A673 (cell line): ENCODE measurements at regions not wholly inside any gene's neighbourhood (a gene's known extent, or its start where the extent isn't known, plus 50 kb on each side); places are given as distances from the start of the nearest gene placed in this dataset.

Source experiments
- BruUV-seq: library from RNA; stranded (reverse); fragments of 400-500 nt; replicated peaks from 2 replicates; lab custom pipeline; 2021; lab: Mats Ljungman, UMichigan
- CTCF ChIA-PET: fragments of 300-600 bp; sonication (Branson Sonifier 250); formaldehyde crosslinking; loops from one replicate; lab custom pipeline; 2022; ENCODE audit warnings: antibody characterized with exemption; lab: Charles Lee
- POLR2A ChIA-PET: fragments of 300-600 bp; sonication (Branson Sonifier 250); formaldehyde crosslinking; loops from one replicate; lab custom pipeline; 2022; ENCODE audit warnings: antibody characterized with exemption; ENCODE audit not compliant: low non-redundant PET; lab: Charles Lee
- DNase-seq: peaks from one replicate; pipeline ENCODE4 v3.0.0-alpha.2; 2015; ENCODE audit warnings: low spot score
- H3K27ac ChIP-seq: fragments of 200-600 bp; sonication (generic); 2 replicates; pipeline ENCODE4 v1.5.1; 2016; ENCODE audit warnings: mixed run types, low read depth, mild to moderate bottlenecking, mixed read lengths, antibody characterized with exemption, low read length; ENCODE audit not compliant: poor library complexity, severe bottlenecking
- H3K27me3 ChIP-seq: fragments of 200-600 bp; sonication (generic); replicated peaks from 2 replicates; pipeline ENCODE4 v1.6.1; 2017; ENCODE audit warnings: mixed run types, low read depth, mild to moderate bottlenecking, mixed read lengths, antibody characterized with exemption, low read length; ENCODE audit not compliant: insufficient read depth, poor library complexity
- H3K36me3 ChIP-seq: fragments of 200-600 bp; sonication (generic); 2 replicates; pipeline ENCODE4 v1.6.1; 2016; ENCODE audit warnings: mixed run types, mild to moderate bottlenecking, mixed read lengths, antibody characterized with exemption, low read length; ENCODE audit not compliant: insufficient read depth, poor library complexity, severe bottlenecking
- H3K4me1 ChIP-seq: fragments of 200-600 bp; sonication (generic); 2 replicates; pipeline ENCODE4 v1.6.1; 2017; ENCODE audit warnings: mixed run types, mild to moderate bottlenecking, mixed read lengths, antibody characterized with exemption, low read length; ENCODE audit not compliant: insufficient read depth, poor library complexity, severe bottlenecking
- H3K4me3 ChIP-seq: fragments of 200-600 bp; sonication (generic); 2 replicates; pipeline ENCODE4 v1.5.1; 2016; ENCODE audit warnings: low read depth, mixed run types, mild to moderate bottlenecking, mixed read lengths, low read length; ENCODE audit not compliant: poor library complexity, severe bottlenecking
- H3K9me3 ChIP-seq: fragments of 200-600 bp; sonication (generic); 2 replicates; pipeline ENCODE4 v1.6.1; 2016; ENCODE audit warnings: mixed run types, low read depth, mild to moderate bottlenecking, mixed read lengths, antibody characterized with exemption, low read length; ENCODE audit not compliant: poor library complexity, severe bottlenecking
- EZH2 ChIP-seq: fragments of 200-600 bp; sonication (generic); IDR thresholded peaks from 2 replicates; pipeline ENCODE4 v1.6.1; 2017; ENCODE audit warnings: borderline replicate concordance, low read depth, mild to moderate bottlenecking, mixed read lengths, antibody characterized with exemption, low read length; ENCODE audit not compliant: poor library complexity, severe bottlenecking
- intact Hi-C: fragments of 100-400 bp; cut with micrococcal nuclease; formaldehyde crosslinking; loops from one replicate; pipeline ENCODE4 v1.10.0; 2022; ENCODE audit not compliant: unreplicated experiment
- TF ChIP-seq, protein P1 (sequence below): fragments of 300-800, 200-600 bp; sonication (generic); conservative IDR thresholded peaks from 2 replicates; pipeline ENCODE4 v1.5.1; 2017; ENCODE audit warnings: low read depth, mild to moderate bottlenecking, antibody characterized with exemption, low read length, moderate library complexity, mixed read lengths

DNA sequence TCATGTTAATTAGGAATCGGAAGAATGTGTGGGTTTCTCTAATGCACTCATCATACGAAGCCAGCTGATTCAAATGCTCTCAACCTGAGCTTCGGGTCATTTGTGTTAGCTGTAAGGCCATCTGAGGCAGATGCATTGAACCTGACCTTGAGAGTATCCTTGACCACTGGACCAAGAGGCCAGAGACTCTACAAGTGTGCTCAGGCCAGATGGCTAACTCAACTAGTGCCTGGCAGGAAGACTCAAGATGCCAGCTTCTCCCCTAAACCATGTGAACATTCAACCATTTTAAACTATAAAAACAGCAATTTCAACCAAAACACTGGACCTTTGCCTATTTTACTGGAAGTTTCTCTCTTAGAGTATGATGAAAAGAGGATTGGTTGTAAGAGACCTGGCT, 168.6 kb upstream of the CDH4 start:
- peaks cover 19% of the 10 kb centered on the region for H3K27me3 ChIP-seq
- no peak overlapping the region for H3K27ac ChIP-seq
- BruUV-seq: no TSS peak
- no peaks in the 10 kb centered on the region for H3K4me1 ChIP-seq
- no peak for DNase-seq
- H3K9me3 ChIP-seq: no peaks in the 10 kb centered on the region
- no peak overlapping the region for H3K4me3 ChIP-seq
- TF ChIP-seq EZH2: no peak
- TF ChIP-seq, protein P1, sequence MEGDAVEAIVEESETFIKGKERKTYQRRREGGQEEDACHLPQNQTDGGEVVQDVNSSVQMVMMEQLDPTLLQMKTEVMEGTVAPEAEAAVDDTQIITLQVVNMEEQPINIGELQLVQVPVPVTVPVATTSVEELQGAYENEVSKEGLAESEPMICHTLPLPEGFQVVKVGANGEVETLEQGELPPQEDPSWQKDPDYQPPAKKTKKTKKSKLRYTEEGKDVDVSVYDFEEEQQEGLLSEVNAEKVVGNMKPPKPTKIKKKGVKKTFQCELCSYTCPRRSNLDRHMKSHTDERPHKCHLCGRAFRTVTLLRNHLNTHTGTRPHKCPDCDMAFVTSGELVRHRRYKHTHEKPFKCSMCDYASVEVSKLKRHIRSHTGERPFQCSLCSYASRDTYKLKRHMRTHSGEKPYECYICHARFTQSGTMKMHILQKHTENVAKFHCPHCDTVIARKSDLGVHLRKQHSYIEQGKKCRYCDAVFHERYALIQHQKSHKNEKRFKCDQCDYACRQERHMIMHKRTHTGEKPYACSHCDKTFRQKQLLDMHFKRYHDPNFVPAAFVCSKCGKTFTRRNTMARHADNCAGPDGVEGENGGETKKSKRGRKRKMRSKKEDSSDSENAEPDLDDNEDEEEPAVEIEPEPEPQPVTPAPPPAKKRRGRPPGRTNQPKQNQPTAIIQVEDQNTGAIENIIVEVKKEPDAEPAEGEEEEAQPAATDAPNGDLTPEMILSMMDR: no peak
- POLR2A ChIA-PET: no interaction called here
- H3K36me3 ChIP-seq: no peaks in the 10 kb centered on the region
- CTCF ChIA-PET: no interaction called here
- intact Hi-C loops: no loop called here

DNA sequence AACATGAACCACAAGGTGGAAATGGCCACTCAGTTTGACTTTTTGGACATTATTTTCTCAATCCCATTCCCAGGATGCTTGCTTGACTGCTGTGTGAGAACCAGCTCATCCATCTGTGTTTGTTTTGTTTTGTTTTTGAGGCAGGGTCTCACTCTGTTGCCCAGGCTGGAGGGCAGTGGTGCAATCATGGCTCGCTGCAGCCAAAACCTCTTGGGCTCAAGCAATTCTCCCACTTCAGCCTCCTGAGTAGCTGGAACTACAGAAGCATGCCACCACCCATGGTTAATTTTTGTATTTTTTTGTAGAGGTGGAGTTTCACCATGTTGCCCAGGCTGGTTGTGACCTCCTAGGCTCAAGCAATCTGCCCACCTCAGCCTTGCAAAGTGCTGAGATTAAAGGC, 166.0 kb upstream of the CDH4 start:
- BruUV-seq: no TSS peak
- no peaks in the 10 kb centered on the region for H3K9me3 ChIP-seq
- DNase-seq: no peak
- H3K36me3 ChIP-seq: no peaks in the 10 kb centered on the region
- no peak for TF ChIP-seq EZH2
- TF ChIP-seq, protein P1: no peak
- H3K4me3 ChIP-seq: no peak overlapping the region
- no peaks in the 10 kb centered on the region for H3K4me1 ChIP-seq
- ChIA-PET CTCF (no interaction called here), POLR2A (no interaction called here)
- peaks cover 19% of the 10 kb centered on the region for H3K27me3 ChIP-seq
- intact Hi-C loops: no loop called here
- H3K27ac ChIP-seq: no peak overlapping the region

DNA sequence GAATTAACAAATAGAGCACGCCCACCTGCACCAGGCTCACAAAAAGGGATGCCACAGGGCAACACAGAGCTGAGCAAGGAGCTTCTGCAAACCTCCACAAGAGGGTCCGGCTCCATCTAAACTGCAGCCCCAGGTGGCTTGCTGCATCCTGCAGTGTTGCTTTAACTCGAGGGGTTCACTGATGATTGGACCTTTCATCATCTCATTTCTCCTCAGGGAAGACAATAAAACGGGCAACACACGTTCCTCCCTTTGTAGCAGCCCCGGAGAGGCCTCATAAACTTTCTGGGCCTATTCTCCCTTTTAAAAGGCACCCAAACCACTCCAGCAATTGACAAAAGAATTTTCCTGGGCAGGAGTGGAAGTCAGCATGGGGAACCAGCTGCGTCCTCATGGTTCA, 161.5 kb upstream of the CDH4 start:
- POLR2A ChIA-PET: no interaction called here
- no peak overlapping the region for H3K27ac ChIP-seq
- intact Hi-C loops: no loop called here
- peaks cover 26% of the 10 kb centered on the region for H3K27me3 ChIP-seq
- H3K4me1 ChIP-seq: no peaks in the 10 kb centered on the region
- no peaks in the 10 kb centered on the region for H3K9me3 ChIP-seq
- TF ChIP-seq, protein P1: no peak
- no peak for TF ChIP-seq EZH2
- DNase-seq: no peak
- BruUV-seq: no TSS peak
- CTCF ChIA-PET: no interaction called here
- H3K4me3 ChIP-seq: no peak overlapping the region
- H3K36me3 ChIP-seq: no peaks in the 10 kb centered on the region
